ENCODE measurements at regions not wholly inside any gene's neighbourhood (a gene's known extent, or its start where the extent isn't known, plus 50 kb on each side); places are given as distances from the start of the nearest gene placed in this dataset.

DNA sequence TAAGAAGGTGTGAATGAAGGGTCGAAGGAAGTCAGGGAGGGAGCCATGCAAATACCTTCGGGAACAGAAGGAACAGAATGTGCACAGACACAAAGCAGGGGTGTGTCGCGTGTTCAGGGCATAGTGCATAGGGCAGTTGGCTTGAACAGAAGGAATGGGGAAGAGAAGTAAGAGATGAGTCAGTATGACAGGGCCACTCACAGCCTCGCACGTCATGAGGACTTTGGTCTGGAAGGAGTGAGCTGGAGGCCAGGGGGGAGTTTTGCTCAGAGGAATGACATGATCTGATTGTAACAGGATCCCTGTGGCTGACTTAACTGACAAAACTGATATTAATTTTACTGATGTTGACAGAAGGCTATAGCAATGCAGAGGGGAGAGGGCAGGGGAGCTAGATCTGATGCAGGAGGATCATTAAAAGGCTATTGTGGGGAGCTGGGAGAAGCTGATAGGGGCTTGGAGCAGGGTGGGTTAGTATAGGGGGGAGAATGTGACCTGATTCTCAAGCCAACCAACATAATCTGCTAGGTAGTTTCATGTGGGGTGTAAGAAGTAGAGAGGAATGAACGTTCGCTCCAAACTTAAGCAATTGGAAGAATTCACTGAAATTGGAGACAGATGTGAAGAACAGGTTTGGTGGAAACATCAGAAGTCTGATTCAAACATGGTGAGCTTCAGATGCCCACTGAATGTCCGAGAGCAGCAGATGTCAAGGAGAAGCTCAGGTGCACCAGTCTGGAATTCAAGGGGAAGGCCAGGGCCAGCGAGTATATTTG lies 60.4 kb upstream of the COPS8 start:
- Histone ChIP-seq H3K9me3 (no peaks in the 10 kb centered on the region), H3K4me3 (no peak overlapping the region), H3K27ac (no peak overlapping the region), H3K27me3 (ENCODE audit: insufficient read depth in 3 of 3, low read length in 2 of 3) (peaks cover 0 to 2% (median 0%) of the 10 kb centered on the region in 3 donors), H3K4me1 (no peaks in the 10 kb centered on the region), H3K36me3 (ENCODE audit: insufficient read depth in 1 of 2, low read depth in 1 of 2) (no peaks in the 10 kb centered on the region)
- ATAC-seq (peak; percentile 12 to 51 (median 38)), DNase-seq (peak; percentile 22 to 73)
- TF ChIP-seq, protein P1, sequence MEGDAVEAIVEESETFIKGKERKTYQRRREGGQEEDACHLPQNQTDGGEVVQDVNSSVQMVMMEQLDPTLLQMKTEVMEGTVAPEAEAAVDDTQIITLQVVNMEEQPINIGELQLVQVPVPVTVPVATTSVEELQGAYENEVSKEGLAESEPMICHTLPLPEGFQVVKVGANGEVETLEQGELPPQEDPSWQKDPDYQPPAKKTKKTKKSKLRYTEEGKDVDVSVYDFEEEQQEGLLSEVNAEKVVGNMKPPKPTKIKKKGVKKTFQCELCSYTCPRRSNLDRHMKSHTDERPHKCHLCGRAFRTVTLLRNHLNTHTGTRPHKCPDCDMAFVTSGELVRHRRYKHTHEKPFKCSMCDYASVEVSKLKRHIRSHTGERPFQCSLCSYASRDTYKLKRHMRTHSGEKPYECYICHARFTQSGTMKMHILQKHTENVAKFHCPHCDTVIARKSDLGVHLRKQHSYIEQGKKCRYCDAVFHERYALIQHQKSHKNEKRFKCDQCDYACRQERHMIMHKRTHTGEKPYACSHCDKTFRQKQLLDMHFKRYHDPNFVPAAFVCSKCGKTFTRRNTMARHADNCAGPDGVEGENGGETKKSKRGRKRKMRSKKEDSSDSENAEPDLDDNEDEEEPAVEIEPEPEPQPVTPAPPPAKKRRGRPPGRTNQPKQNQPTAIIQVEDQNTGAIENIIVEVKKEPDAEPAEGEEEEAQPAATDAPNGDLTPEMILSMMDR (IDR thresholded peaks at IDR 0.05): no peak
- intact Hi-C loops (cut with DNase I): loop anchor here (5.0 kb wide), 2 partner anchors 448 to 453 kb away; no protein-coding TSS in a partner anchor
- WGBS, 3 donors: 86 to 89% (median 87%) methylated on average over 10 of the region's 10 CpGs

DNA sequence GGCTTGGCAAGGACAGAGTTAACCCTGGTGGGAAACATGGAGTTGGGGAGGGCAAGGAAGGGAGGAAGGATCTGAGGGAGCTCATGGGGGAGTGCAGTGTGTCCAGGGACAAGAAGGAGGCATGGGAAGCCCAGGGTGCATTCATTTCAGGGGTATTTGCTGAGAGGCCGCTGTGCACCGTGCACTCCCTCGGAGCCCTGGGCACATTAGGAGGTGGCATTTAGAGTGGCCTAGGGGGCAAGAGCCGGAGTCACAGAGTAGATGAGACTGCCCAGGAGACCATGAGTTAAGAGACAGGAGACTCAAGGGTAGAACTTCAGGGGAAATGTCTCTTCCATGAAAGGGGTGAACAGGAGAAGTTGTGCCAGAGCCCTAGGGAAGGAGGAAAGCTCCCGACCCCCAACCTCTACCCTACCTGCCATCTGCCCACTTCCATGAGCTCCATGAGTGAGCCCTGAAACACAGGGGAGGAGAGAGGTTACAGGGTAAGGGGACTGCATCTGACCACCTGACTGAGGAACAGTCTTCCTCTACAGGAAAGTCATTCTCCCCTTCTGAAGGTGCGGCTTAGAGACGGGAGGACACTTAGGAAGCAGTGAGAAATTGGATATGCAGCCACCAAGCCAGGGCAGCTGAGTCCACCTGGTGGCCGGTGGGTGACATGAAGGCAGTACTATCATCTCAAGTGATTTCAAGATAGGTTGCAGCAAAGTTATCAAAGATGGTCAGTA lies 58.5 kb upstream of the COPS8 start:
- Histone ChIP-seq H3K4me1 (no peaks in the 10 kb centered on the region), H3K27me3 (ENCODE audit: insufficient read depth in 3 of 3, low read length in 2 of 3) (peaks cover 0 to 2% (median 0%) of the 10 kb centered on the region in 3 donors), H3K27ac (no peak overlapping the region), H3K9me3 (no peaks in the 10 kb centered on the region), H3K4me3 (no peak overlapping the region), H3K36me3 (ENCODE audit: insufficient read depth in 1 of 2, low read depth in 1 of 2) (no peaks in the 10 kb centered on the region)
- ATAC-seq (peak; percentile 93 to 98 (median 94)), DNase-seq (peak; percentile 77 to 83)
- intact Hi-C loops (cut with DNase I): loop anchor here (1.0 to 5.0 kb wide), 6 partner anchors 450 to 674 kb away; no protein-coding TSS in a partner anchor
- TF ChIP-seq, protein P1 (IDR thresholded peaks at IDR 0.05): peak; percentile 93
- WGBS, 3 donors: 49 to 59% (median 50%) methylated on average over 8 of the region's 8 CpGs

DNA sequence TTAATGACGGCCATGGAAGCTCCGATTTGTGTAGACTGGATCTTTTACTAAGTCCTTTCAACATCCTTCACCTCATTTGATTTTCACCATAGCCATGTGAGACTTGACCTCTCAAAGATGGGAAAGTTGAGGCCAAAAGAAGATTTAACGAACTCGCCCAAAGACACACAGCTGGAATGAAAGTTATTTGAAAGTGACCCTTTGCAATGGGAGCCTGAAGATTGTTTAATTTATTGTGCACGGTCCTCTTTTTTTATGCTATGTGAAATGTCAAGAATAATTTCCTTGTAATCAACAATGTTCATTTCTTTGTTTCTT lies 58.0 kb upstream of the COPS8 start:
- H3K36me3 ChIP-seq (ENCODE audit: insufficient read depth in 1 of 2, low read depth in 1 of 2): no peaks in the 10 kb centered on the region
- no peak for DNase-seq
- ATAC-seq: no peak
- no peaks in the 10 kb centered on the region for H3K4me1 ChIP-seq
- 60 to 62% (median 61%) methylated on average over 5 of the region's 5 CpGs for WGBS, 3 donors
- H3K9me3 ChIP-seq: no peaks in the 10 kb centered on the region
- no peak overlapping the region for H3K4me3 ChIP-seq
- intact Hi-C loops (cut with DNase I): loop anchor here (1.0 to 5.0 kb wide), 6 partner anchors 450 to 674 kb away; no protein-coding TSS in a partner anchor
- no peaks in the 10 kb centered on the region for H3K27me3 ChIP-seq (ENCODE audit: insufficient read depth in 3 of 3, low read length in 2 of 3)
- TF ChIP-seq, protein P1 (IDR thresholded peaks at IDR 0.05): no peak
- no peak overlapping the region for H3K27ac ChIP-seq

DNA sequence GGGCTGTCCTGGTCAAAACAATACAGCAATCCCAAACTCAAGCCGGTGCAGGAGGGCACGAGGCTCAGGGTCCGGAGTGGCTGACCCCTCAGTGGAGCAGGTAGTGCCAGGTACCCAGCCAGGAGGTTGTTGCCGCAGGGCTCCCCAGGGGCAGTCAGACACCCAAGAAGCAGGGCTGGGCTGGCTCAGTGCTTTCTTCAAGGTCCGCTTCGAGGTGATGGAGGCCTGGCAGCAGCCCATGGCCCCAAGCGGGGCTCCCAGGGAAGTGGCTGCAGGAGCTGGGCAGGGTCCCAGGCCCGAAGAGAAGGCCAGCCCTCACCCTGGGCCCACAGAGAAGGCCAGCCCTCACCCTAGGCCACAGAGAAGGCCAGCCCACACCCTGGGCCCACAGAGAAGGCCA lies 55.3 kb upstream of the COPS8 start:
- TF ChIP-seq, protein P1 (IDR thresholded peaks at IDR 0.05): no peak
- Histone ChIP-seq H3K4me1 (no peaks in the 10 kb centered on the region), H3K36me3 (ENCODE audit: insufficient read depth in 1 of 2, low read depth in 1 of 2) (no peaks in the 10 kb centered on the region), H3K4me3 (no peak overlapping the region), H3K27me3 (ENCODE audit: insufficient read depth in 3 of 3, low read length in 2 of 3) (no peaks in the 10 kb centered on the region), H3K9me3 (no peaks in the 10 kb centered on the region), H3K27ac (no peak overlapping the region)
- DNase-seq: no peak
- intact Hi-C loops (cut with DNase I): no loop called here
- no peak for ATAC-seq
- WGBS, 3 donors: 91 to 96% (median 91%) methylated on average over 8 of the region's 8 CpGs

Measured in psoas muscle (tissue), 7 donors.